ENCODE measurements at regions not wholly inside any gene's neighbourhood (a gene's known extent, or its start where the extent isn't known, plus 50 kb on each side); places are given as distances from the start of the nearest gene placed in this dataset.

GRCh38 chr10:128507066-128507465, 380.8 kb upstream of the MKI67 start:
- ATAC-seq, result no peak
- no peaks in the 10 kb centered on the region for H3K36me3 Mint-ChIP-seq
- DNase-seq, result no peak
- no peaks in the 10 kb centered on the region for H3K9me3 Mint-ChIP-seq (ENCODE audit: low read depth)
- H3K27ac Mint-ChIP-seq, result no peak overlapping the region
- H3K4me3 Mint-ChIP-seq, result no peak overlapping the region
- CTCF ChIA-PET, result no interaction called here
- H3K4me1 Mint-ChIP-seq, result no peaks in the 10 kb centered on the region
- H3K27me3 Mint-ChIP-seq, result no peaks in the 10 kb centered on the region

GRCh38 chr10:128511284-128511683, 385.1 kb upstream of the MKI67 start:
- DNase-seq, result no peak
- no peaks in the 10 kb centered on the region for H3K27me3 Mint-ChIP-seq
- H3K27ac Mint-ChIP-seq, result no peak overlapping the region

GRCh38 chr10:128512767-128513166, 386.5 kb upstream of the MKI67 start:
- H3K9me3 Mint-ChIP-seq (ENCODE audit: low read depth), result no peaks in the 10 kb centered on the region
- CTCF ChIA-PET, result no interaction called here
- H3K27ac Mint-ChIP-seq, result no peak overlapping the region
- ATAC-seq (no peak), DNase-seq (no peak)
- H3K4me1 Mint-ChIP-seq, result no peaks in the 10 kb centered on the region
- H3K4me3 Mint-ChIP-seq, result no peak overlapping the region
- no peaks in the 10 kb centered on the region for H3K36me3 Mint-ChIP-seq
- no peaks in the 10 kb centered on the region for H3K27me3 Mint-ChIP-seq

More at GRCh38 chr10:128511284-128511683, 385.1 kb upstream of the MKI67 start:
- no peak for ATAC-seq
- Mint-ChIP-seq H3K36me3 (no peaks in the 10 kb centered on the region), H3K4me3 (no peak overlapping the region), H3K9me3 (ENCODE audit: low read depth) (no peaks in the 10 kb centered on the region), H3K4me1 (no peaks in the 10 kb centered on the region)
- CTCF ChIA-PET, result no interaction called here

- ATAC-seq (no peak), DNase-seq (no peak)
- H3K4me1 Mint-ChIP-seq, result no peaks in the 10 kb centered on the region
- no peaks in the 10 kb centered on the region for H3K27me3 Mint-ChIP-seq
- no peak overlapping the region for H3K4me3 Mint-ChIP-seq
- no peaks in the 10 kb centered on the region for H3K9me3 Mint-ChIP-seq (ENCODE audit: low read depth)
- no peaks in the 10 kb centered on the region for H3K36me3 Mint-ChIP-seq
- CTCF ChIA-PET, result no interaction called here
- no peak overlapping the region for H3K27ac Mint-ChIP-seq
Observed at GRCh38 chr10:128514536-128514935, 388.3 kb upstream of the MKI67 start.

GRCh38 chr10:128516180-128516579, 390.0 kb upstream of the MKI67 start:
- CTCF ChIA-PET, result no interaction called here
- no peak for DNase-seq
- H3K36me3 Mint-ChIP-seq, result no peaks in the 10 kb centered on the region
- no peak overlapping the region for H3K27ac Mint-ChIP-seq
- ATAC-seq, result no peak
- no peak overlapping the region for H3K4me3 Mint-ChIP-seq
- no peaks in the 10 kb centered on the region for H3K27me3 Mint-ChIP-seq
- no peaks in the 10 kb centered on the region for H3K4me1 Mint-ChIP-seq
- no peaks in the 10 kb centered on the region for H3K9me3 Mint-ChIP-seq (ENCODE audit: low read depth)

DNA sequence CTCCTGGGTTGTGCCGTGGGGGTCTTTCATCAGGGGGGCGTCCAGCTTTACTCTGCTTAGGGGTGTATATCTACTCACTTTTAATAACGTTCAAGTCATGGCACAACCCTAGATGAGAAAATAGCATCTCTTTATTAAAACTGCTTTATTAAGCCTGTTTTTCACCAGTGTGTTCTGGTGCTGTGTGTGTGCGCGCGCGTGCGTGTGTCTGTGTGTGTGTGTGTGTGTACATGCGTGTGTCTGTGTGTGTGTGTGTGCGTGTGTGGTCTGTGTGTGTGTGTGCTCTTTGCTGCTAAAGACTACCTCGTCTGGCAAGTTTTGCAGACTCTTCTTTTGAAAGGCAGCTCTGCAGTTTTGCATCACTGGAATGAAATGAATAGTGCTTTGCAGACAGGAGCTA, 390.9 kb upstream of the MKI67 start:
- H3K36me3 Mint-ChIP-seq, result no peaks in the 10 kb centered on the region
- no peak overlapping the region for H3K27ac Mint-ChIP-seq
- H3K4me1 Mint-ChIP-seq, result no peaks in the 10 kb centered on the region
- no peaks in the 10 kb centered on the region for H3K27me3 Mint-ChIP-seq
- ATAC-seq (no peak), DNase-seq (no peak)
- CTCF ChIA-PET, result no interaction called here
- H3K9me3 Mint-ChIP-seq (ENCODE audit: low read depth), result no peaks in the 10 kb centered on the region
- H3K4me3 Mint-ChIP-seq, result no peak overlapping the region

- no peaks in the 10 kb centered on the region for H3K4me1 Mint-ChIP-seq
- ATAC-seq (no peak), DNase-seq (no peak)
- CTCF ChIA-PET, result no interaction called here
- H3K36me3 Mint-ChIP-seq, result no peaks in the 10 kb centered on the region
- H3K9me3 Mint-ChIP-seq (ENCODE audit: low read depth), result no peaks in the 10 kb centered on the region
- H3K27me3 Mint-ChIP-seq, result no peaks in the 10 kb centered on the region
- H3K4me3 Mint-ChIP-seq, result no peak overlapping the region
- H3K27ac Mint-ChIP-seq, result no peak overlapping the region
Observed at GRCh38 chr10:128518000-128518399, 391.8 kb upstream of the MKI67 start.

GRCh38 chr10:128519581-128519980, 393.4 kb upstream of the MKI67 start:
- Mint-ChIP-seq H3K36me3 (no peaks in the 10 kb centered on the region), H3K4me3 (no peak overlapping the region), H3K27me3 (no peaks in the 10 kb centered on the region), H3K4me1 (no peaks in the 10 kb centered on the region), H3K9me3 (ENCODE audit: low read depth) (no peaks in the 10 kb centered on the region), H3K27ac (no peak overlapping the region)
- ATAC-seq (no peak), DNase-seq (no peak)
- CTCF ChIA-PET, result no interaction called here

GRCh38 chr10:128520211-128520815, 394.1 kb upstream of the MKI67 start:
- Mint-ChIP-seq H3K36me3 (no peaks in the 10 kb centered on the region), H3K9me3 (ENCODE audit: low read depth) (no peaks in the 10 kb centered on the region), H3K4me3 (no peak overlapping the region), H3K4me1 (no peaks in the 10 kb centered on the region), H3K27ac (no peak overlapping the region), H3K27me3 (no peaks in the 10 kb centered on the region)
- ATAC-seq (no peak), DNase-seq (no peak)
- CTCF ChIA-PET, result no interaction called here

DNA sequence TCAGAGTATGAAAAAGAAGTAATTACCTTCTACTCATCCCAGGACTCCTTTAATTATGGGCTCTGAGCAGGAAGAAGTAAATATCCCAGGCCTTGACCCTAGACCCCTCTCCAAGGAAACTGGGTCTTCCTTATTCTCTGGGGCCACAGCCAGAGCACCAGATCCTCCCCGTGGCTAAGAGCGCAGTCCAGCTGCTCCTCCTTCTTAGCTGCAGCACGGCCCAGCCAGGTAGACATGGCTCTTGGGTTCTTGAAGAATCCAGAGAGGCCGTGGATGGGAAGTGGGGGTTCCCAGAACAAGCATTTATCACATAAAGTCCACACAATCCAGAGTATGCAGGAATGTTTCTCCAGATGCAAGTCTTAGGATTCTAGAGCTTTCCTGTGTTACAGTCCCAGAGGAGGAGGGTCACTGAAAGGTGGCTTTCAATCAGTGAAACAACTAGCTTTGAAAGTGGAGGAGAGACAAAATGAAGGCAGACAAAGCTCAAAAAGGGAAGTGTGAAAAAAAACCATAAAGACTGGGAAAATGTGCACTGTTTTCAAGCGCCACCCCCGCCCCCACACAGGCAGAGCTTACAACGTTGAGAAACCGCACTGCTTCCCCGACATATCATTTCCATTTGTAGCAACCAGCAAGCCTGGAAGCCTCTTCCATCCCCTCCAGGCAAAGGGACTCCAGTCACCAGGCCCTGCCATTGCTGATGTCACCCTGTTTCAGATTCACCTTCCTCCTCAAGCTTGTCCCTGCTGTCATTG, 396.5 kb upstream of the MKI67 start:
- no peak overlapping the region for H3K27ac Mint-ChIP-seq
- ATAC-seq (no peak), DNase-seq (no peak)
- H3K4me3 Mint-ChIP-seq, result no peak overlapping the region
- H3K9me3 Mint-ChIP-seq (ENCODE audit: low read depth), result no peaks in the 10 kb centered on the region
- no peaks in the 10 kb centered on the region for H3K36me3 Mint-ChIP-seq
- no peaks in the 10 kb centered on the region for H3K4me1 Mint-ChIP-seq
- no peaks in the 10 kb centered on the region for H3K27me3 Mint-ChIP-seq
- CTCF ChIA-PET, result no interaction called here

GRCh38 chr10:128525444-128525843, 399.2 kb upstream of the MKI67 start:
- Mint-ChIP-seq H3K4me3 (no peak overlapping the region), H3K9me3 (ENCODE audit: low read depth) (no peaks in the 10 kb centered on the region), H3K27me3 (peaks cover 2% of the 10 kb centered on the region), H3K27ac (no peak overlapping the region), H3K36me3 (no peaks in the 10 kb centered on the region), H3K4me1 (no peaks in the 10 kb centered on the region)
- DNase-seq, result no peak
- no peak for ATAC-seq
- CTCF ChIA-PET, result no interaction called here

GRCh38 chr10:128525936-128526335, 399.7 kb upstream of the MKI67 start:
- Mint-ChIP-seq H3K27me3 (peaks cover 2% of the 10 kb centered on the region), H3K4me1 (no peaks in the 10 kb centered on the region), H3K4me3 (no peak overlapping the region), H3K36me3 (no peaks in the 10 kb centered on the region), H3K9me3 (ENCODE audit: low read depth) (no peaks in the 10 kb centered on the region), H3K27ac (no peak overlapping the region)
- no peak for DNase-seq
- ATAC-seq, result no peak
- CTCF ChIA-PET, result no interaction called here

DNA sequence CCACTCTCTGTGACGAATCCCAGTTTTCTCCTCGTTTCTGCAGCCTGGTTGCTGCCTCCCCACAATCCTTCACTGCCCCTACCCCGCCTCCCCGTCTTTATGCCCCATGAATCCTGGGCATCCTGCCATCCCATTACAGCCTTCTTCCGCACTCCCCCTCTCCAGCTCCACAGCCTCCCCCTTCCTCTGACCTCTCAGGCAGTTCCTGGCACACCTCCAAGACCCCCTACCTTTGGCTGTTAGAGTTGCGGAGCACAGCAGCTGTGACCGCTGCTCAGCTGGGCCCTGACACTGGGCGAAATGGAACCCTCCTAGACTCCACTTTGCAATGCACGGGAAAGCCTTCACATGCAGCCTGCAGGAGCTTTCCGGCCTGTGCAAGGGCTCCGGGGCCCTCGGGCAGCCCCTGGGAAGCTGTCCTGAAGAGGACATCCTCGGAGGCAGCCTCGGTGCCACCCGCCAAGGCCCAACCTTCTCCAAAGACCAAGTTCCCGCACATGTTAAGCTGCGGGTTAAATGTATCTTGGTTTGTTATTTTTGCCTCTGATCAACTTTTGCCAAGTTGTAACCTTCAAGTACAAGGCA, 400.7 kb upstream of the MKI67 start:
- H3K27ac Mint-ChIP-seq, result no peak overlapping the region
- H3K27me3 Mint-ChIP-seq, result peaks cover 2% of the 10 kb centered on the region
- no peak overlapping the region for H3K4me3 Mint-ChIP-seq
- ATAC-seq (no peak), DNase-seq (no peak)
- CTCF ChIA-PET, result no interaction called here
- H3K36me3 Mint-ChIP-seq, result no peaks in the 10 kb centered on the region
- H3K9me3 Mint-ChIP-seq (ENCODE audit: low read depth), result no peaks in the 10 kb centered on the region
- no peaks in the 10 kb centered on the region for H3K4me1 Mint-ChIP-seq

GRCh38 chr10:128527711-128528110, 401.5 kb upstream of the MKI67 start:
- H3K4me1 Mint-ChIP-seq, result no peaks in the 10 kb centered on the region
- H3K27ac Mint-ChIP-seq, result no peak overlapping the region
- no peak overlapping the region for H3K4me3 Mint-ChIP-seq
- ATAC-seq, result no peak
- CTCF ChIA-PET, result no interaction called here
- no peaks in the 10 kb centered on the region for H3K36me3 Mint-ChIP-seq
- H3K9me3 Mint-ChIP-seq (ENCODE audit: low read depth), result no peaks in the 10 kb centered on the region
- peaks cover 2% of the 10 kb centered on the region for H3K27me3 Mint-ChIP-seq
- no peak for DNase-seq
